Ovary (tissue), 3 donors: ENCODE measurements at regions not wholly inside any gene's neighbourhood (a gene's known extent, or its start where the extent isn't known, plus 50 kb on each side); places are given as distances from the start of the nearest gene placed in this dataset.

ENCODE experiments used
- EP300 ChIP-seq: sonication (generic); formaldehyde crosslinking; IDR thresholded peaks from one replicate; pipeline ENCODE4 v1.6.1; 2017; ENCODE audit warnings: antibody characterized with exemption
- POLR2A ChIP-seq: fragments of 450-650 bp; IDR thresholded peaks from one replicate; pipeline ENCODE4 v1.6.1; 2017; ENCODE audit warnings: antibody characterized with exemption, mild to moderate bottlenecking, moderate library complexity
- TF ChIP-seq, protein P1 (sequence below), 3 donors: fragments of 450-650 bp in 2 of 3; fragments of 200-600 bp in 1 of 3; IDR thresholded peaks; one replicate each; pipeline versions ENCODE4 v1.5.1 to v1.8.0; 2016 to 2022; ENCODE audit warnings: antibody characterized with exemption in 3 of 3, mild to moderate bottlenecking in 1 of 3
- donor health status: DM: no; HTN: no; CAD: no.

DNA sequence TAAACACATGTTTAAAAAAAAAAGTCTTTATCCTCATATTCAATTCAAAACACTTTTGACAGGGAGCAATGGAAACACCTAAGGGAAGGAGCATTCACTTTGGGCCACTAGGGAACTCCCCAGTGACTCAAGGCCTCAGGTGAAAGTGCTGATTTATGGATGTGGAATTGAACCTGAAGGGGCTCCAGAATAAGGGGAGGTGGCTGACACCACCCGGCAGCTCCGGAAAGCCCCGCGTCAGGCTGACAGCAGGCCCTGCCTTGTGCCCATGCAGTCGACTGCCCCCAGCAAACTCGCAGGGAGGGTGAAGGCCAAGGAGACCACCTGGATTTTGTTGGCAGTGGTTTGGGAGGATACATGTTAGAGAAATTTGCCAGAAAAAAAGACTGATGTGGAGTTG is 275.3 kb upstream of the NCKAP5 start:
- TF ChIP-seq, protein P1, sequence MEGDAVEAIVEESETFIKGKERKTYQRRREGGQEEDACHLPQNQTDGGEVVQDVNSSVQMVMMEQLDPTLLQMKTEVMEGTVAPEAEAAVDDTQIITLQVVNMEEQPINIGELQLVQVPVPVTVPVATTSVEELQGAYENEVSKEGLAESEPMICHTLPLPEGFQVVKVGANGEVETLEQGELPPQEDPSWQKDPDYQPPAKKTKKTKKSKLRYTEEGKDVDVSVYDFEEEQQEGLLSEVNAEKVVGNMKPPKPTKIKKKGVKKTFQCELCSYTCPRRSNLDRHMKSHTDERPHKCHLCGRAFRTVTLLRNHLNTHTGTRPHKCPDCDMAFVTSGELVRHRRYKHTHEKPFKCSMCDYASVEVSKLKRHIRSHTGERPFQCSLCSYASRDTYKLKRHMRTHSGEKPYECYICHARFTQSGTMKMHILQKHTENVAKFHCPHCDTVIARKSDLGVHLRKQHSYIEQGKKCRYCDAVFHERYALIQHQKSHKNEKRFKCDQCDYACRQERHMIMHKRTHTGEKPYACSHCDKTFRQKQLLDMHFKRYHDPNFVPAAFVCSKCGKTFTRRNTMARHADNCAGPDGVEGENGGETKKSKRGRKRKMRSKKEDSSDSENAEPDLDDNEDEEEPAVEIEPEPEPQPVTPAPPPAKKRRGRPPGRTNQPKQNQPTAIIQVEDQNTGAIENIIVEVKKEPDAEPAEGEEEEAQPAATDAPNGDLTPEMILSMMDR (IDR thresholded peaks at IDR 0.05): no peak
- no peak for TF ChIP-seq EP300
- TF ChIP-seq POLR2A: no peak
